EL (cell line): ENCODE measurements at regions not wholly inside any gene's neighbourhood (a gene's known extent, or its start where the extent isn't known, plus 50 kb on each side); places are given as distances from the start of the nearest gene placed in this dataset.

ENCODE experiments used
- DNase-seq: peaks from one replicate; pipeline ENCODE4 v3.0.0-alpha.2; 2016

- DNase-seq, result no peak
These were observed 88.6 kb downstream of the ERMARD start for GRCh38 chr6:169839898-169840631.

- no peak for DNase-seq
These were observed 88.1 kb downstream of the ERMARD start for GRCh38 chr6:169839493-169839892.

GRCh38 chr6:169839029-169839481, 87.6 kb downstream of the ERMARD start:
- DNase-seq, result no peak

GRCh38 chr6:169838346-169839028, 87.1 kb downstream of the ERMARD start:
- DNase-seq, result no peak

- DNase-seq, result no peak
These were observed 86.3 kb downstream of the ERMARD start for GRCh38 chr6:169837529-169838250.

GRCh38 chr6:169833258-169833794, 81.9 kb downstream of the ERMARD start:
- no peak for DNase-seq

DNA sequence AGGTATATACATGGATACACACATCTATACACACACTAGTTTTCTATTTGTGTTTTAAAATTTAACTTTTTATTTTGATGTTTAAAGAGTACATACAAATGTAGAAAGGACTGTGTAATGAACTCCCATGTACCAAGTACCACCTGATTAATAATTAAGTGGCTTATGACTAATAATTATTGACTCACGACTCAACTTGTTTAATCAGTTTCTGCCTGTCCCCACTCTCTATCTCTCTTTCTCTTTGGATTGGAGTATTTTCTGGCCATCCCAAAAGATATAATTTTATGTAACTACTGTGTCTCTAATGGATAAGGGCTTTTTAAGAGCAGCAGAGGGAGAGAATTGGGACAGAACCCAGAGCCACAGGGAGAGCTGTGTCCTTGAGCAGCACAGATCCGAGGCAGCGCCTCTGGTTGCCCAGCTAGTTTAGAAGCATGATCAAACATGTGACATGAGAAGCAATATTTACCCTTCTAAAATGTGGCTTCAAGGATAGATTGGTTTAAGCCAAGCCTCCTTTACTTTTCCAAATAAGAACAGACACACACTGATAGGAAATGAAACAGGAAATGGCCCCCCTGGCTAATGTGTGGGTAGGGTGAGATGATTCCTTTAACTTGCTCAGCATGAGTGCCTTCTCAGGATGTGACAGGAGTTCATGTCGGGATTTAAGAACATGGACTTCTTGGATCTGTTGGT, 81.0 kb downstream of the ERMARD start:
- DNase-seq, result no peak

DNA sequence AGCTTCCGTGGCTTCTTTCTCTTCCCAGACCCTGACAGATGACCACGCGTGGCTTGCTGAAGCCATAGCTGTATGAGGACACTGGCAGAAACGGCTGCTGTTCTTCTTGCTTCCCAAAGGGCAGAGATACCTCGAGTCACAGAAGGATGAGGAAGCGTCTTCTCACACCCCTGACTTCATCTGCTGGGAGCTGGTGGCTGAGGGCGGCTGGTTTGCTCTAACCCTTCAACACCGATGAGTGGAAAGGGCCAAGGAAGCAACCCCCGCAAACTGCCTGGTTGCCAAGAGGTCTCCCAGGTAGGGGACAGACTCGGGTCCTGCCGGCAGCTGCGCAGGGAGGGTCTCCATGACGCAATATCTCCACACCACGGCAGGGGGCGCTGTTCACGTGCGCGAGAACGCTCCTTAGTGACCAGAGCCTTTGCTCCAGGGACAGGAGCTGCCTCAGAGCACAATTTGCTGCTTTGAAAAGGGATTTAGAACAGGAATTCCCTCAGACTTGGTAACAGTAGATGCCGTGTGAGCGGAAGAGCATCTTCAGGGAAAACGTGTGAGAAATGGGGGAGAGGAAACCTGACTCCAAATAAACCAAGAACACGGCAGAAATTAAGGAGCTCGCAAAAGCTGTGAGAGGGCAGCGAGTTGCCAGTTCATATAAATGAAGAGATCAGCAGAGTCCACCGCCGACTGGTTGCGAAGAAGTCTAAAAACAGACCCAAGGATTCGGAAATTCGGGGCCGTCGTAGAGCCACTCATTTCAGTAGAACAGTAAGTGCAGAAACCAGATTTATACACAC, 80.2 kb downstream of the ERMARD start:
- peak; percentile 53 for DNase-seq
